HG02973 (cell line): ENCODE measurements at regions not wholly inside any gene's neighbourhood (a gene's known extent, or its start where the extent isn't known, plus 50 kb on each side); places are given as distances from the start of the nearest gene placed in this dataset.

ENCODE experiments used
- ATAC-seq: cut with Tn5 transposase; IDR thresholded peaks from one replicate; pipeline ENCODE4 v1.9.1; 2021; ENCODE audit warnings: moderate library complexity; ENCODE audit not compliant: unreplicated experiment

DNA sequence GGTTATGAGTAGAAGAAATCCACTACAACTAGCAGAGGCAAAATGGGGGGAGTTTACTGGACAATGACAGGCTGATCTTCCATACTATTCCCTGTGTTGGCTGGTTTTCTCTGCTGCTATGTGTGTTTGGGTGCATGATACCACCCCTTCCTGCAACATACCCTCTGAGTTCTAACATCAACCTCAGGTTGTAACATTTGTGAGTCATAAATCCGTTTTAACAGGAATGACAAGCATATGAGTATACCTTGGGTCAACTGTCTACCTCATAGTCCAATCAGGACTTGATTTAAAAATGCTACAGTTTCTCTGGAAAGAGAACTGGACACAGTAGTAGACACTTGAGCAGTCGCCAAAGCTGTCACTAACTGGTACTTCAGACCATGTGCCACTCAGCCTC, 422.9 kb downstream of the KCTD12 start:
- no peak for ATAC-seq

DNA sequence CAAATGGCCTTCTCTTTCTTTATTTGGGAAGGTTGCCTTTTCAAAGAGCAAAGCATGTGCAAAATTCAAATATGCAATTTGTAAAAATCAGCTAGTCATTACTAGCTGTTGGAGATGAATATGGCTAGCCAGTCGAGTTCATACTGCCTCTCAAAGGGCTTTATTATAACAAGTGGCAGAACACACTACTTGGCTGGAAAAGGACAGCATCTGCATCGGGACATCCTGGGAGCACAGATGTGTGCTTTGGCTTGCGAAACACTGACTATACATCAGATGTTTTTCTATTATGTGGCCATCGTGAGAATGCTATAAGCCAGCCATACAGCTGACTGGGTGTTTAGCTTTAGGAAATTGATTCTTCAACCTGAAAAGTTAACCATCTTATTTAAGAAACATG, 424.2 kb downstream of the KCTD12 start:
- ATAC-seq: no peak

DNA sequence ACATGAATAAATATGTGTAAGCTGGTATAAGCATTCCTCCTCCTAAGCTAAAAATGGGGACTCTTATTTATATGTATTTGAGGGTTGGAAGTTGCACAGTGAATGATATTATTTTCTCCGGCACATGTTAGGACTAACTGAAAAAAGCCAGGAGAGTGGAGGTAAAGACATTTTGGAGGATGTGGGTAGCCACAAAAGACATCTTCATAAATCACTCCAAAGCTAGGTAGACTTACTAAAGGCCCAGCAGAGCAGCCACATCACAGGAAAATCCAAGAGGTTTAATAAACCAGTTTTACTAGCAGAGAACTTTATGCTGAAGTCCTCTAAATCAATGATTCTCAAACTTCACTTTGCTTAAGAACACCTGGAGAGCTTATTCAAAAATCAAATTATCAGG, 424.7 kb downstream of the KCTD12 start:
- no peak for ATAC-seq

- ATAC-seq: no peak
Measured at GRCh38 chr13:76459863-76460262, 426.3 kb downstream of the KCTD12 start.

DNA sequence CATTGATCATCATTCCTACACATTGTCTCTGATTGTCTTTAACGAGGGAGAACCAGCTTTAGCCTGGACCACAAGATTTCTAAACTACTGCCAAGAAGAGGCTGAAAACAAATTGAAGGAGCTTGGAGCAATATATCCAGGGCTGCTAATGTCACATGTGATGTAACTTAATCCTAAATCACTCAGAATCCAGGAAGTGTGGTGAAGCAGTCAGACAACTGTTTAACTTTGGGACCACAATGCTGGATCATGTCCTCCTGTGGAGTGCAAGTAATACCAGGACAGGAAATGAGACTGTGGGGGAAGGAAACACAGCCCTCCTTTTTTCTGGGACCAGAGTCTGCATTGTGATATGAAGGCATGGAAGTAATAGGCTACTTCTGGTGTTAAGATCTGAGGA, 430.2 kb downstream of the KCTD12 start:
- ATAC-seq: no peak

DNA sequence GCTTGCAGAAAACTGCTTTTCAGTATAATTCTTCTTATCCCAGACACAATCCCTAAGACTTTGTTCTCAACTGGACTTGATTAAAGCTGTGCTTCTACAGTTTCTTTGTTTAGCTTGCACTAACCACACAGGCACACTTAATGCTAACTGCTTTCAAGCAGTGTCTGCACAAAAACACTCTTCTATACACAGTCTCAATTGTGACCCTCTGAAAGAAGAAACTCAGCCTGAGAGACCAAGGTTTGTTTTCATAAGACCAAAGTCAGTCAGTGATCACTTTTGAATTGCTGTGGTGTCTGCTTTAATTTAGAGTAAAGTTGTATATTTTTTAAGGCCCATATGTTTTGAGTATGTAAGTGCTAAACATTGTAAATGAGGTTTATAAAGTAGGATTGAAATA, 431.2 kb downstream of the KCTD12 start:
- no peak for ATAC-seq

DNA sequence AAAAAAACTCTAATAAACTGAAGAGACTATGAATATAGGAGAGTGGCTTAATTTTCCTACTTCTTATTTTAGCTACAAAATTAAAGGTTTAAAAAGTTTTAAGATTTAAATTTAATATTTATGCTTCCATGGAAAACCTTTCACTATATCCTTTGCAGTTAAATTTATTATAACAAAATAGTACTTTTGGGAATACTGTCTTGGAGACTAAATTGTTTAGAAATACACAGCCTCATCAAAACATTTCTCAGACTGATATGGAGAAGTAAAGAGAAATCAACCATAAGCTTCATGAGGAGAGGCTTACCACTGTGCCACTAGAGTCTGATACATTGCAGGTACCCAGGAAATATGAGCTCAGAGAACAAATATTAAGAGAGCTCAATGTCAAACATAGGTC, 436.5 kb downstream of the KCTD12 start:
- ATAC-seq: no peak

- no peak for ATAC-seq
Measured at GRCh38 chr13:76446191-76446590, 440.0 kb downstream of the KCTD12 start.

DNA sequence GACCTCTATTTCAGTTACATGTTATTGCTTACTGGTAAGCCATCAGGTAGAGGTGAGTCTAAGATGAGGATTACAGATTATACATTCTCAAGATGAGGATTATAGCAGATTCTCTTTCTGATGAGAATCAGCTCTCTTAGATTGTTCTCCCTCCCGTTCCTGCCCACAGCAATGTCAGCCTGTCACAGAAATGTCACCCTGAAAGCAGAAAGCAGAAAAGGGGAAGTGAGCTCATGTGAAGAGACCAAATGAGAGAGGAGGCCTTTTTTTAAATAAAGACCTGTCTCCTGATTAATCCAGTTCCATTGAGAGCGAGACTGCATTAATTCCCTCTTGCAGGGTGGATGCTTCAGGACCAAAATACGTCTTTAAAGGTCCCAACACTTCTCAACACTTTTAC, 445.6 kb downstream of the KCTD12 start:
- peak; percentile 96 for ATAC-seq

- ATAC-seq: no peak
Measured at GRCh38 chr13:76439546-76439945, 446.7 kb downstream of the KCTD12 start.

GRCh38 chr13:76438050-76438449, 448.2 kb downstream of the KCTD12 start:
- ATAC-seq: no peak

GRCh38 chr13:76425935-76426334, 460.3 kb downstream of the KCTD12 start:
- ATAC-seq: no peak

- ATAC-seq: no peak
Measured at GRCh38 chr13:76421011-76421410, 465.2 kb downstream of the KCTD12 start.

DNA sequence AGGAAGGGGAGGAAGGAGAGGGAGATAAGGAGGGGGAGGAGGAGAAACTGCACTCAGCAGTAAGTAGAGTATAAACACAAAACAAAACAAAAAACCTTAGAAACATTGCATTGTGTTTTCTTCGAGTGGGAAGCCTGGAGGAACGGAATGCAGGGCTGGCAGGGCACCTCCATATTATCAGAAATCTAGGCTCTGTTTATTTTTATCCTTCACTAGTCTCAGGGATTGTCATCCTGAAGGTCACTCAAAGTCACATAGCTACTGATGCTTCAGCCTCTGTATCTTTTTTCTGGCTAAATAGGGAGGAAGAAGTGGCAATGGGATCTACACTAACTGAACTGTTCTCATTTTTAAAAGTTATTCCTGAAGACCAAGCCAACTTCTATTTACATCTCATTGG, 467.8 kb downstream of the KCTD12 start:
- ATAC-seq: no peak

DNA sequence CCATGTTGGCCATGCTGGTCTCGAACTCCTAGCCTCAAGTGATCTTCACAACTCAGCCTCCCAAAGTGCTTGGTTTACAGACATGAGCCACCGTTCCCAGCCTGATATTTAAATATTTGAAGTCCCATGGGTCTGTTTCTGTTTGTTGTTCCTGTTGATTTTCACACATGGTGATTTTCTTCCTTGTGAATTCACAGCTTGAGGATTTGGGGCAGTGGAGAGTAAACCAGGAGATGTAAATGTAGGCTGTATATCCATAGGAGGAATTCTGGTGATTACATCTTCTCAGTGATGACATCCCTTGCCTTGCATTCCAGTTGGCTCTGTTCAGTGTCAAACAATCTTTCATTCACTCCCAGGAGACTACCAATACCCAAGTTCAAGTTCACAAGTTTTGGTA, 471.9 kb downstream of the KCTD12 start:
- ATAC-seq: no peak

GRCh38 chr13:76406243-76406642, 480.0 kb downstream of the KCTD12 start:
- no peak for ATAC-seq

GRCh38 chr13:76398425-76398824, 487.8 kb downstream of the KCTD12 start:
- ATAC-seq: no peak

- ATAC-seq: no peak
Measured at GRCh38 chr13:76397413-76397812, 488.8 kb downstream of the KCTD12 start.

DNA sequence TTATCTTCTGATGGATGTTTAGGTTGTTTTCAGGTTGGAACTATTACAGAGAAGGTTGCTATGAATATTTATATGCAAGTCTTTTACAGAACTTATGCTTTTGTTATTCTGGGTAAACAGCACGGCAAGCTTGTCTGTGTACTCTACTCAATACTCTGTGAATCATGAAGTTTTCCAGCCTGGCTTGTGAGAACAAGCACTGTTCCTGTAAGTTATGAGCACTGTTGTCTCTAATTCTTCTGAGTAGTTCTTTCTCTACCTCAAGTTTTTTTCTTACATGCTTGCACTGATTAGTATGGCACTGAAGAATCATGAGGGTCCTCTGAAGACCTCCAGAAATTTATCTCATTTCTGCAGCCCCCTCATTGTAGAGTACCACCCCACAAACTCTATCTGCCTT, 496.9 kb downstream of the KCTD12 start:
- no peak for ATAC-seq

DNA sequence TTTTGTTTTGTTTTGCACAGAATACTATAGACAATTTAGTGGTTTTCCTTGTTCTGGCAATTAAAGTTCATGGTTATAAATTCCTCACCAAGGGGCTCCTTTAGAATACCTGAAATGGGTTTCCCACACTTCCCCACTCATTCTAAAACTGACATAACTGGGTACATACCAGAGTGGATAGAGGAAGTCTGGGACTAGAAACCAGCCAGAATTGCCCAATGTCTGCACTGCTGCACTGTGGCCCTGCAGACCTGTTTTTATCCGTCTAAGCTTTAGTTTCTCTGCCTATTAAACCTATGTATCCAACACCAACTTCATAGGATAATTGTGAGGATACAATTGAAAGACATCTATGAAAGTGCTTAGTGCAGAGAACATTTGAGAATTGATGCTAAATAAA, 498.6 kb downstream of the KCTD12 start:
- no peak for ATAC-seq

GRCh38 chr13:76386321-76386720, 499.9 kb downstream of the KCTD12 start:
- ATAC-seq: no peak

DNA sequence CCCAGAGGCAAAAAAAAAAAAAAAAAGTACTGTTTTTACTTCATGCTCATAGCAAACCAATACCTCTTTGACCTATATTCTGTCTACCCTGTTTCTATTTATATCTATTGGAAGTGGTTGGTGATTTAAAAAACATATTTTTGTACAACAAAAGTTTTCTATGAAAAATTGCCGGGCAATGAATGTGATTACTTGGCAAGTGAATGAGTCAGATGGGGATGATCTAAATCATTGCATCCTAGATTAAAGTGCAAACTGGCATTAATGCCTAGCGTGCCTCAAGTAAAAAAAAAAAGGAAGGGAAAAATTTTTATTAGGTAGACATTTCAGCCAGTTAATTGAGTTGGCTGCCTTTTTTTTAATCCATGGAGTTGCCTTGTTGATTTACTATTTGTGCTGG, 500.6 kb downstream of the KCTD12 start:
- no peak for ATAC-seq

DNA sequence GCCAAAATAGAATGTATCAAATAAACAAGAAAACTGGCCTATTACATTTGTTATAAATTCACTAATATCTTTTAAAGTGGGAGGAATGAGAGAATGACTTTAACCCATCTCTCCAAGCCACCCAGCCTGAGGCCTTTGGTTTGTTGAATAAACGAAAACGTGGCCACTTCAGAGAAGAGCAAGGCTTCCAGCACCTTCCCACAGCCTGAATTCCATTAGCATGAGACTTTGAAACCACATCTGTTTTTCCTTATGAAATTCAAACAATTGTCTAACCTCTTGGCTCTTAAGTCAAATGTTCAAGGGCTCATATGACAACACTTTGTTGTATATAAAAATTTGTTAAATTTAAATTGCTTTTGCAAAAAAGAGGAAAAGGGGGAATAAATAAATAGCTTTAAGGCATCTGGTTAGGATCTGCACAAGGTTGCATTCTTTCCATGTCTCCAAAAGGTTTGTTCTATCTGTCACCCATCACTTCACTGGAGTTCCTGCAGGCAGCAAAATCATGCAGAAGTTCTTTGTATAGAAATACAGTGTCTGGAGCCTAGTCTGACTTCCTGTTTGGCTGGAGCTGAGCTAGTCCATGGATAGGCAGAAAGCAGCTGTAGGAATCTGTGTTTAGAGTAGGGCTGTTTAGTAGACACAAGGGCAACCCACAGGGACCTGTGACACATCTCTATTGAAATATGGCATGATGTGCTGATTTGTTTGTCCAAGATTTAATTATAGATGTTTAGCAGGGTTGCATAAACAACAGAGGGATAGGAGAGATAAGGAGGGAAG, 502.3 kb downstream of the KCTD12 start:
- ATAC-seq: no peak
